SK-N-SH (cell line): ENCODE measurements at regions not wholly inside any gene's neighbourhood (a gene's known extent, or its start where the extent isn't known, plus 50 kb on each side); places are given as distances from the start of the nearest gene placed in this dataset.
A peak's percentile ranks its signal among the peaks of the same experiment; 100 is the strongest.
"Not testable (repeated sequence)": the region's sequence is repeated elsewhere in the genome, so short reads cannot be mapped to it uniquely, and the experiment has no call there.

Experiments used
- CTCF ChIA-PET: fragments of 300-600, 350-600 bp; formaldehyde crosslinking; extraction: SDS; loops from one replicate; lab custom pipeline; 2021; lab: Yijun Ruan, JAX
- POLR2A ChIA-PET: fragments of 350-600 bp; sonication (Branson Sonifier 250); formaldehyde crosslinking; extraction: SDS; loops from one replicate; lab custom pipeline; 2020; ENCODE audit warnings: antibody characterized with exemption, inconsistent platforms; lab: Yijun Ruan, JAX
- DNase-seq: peaks from one replicate; pipeline ENCODE4 v3.0.0; 2012
- H2AFZ ChIP-seq: fragments of 200-600 bp; sonication (generic); 2 replicates; pipeline ENCODE4 v1.8.1; 2016; ENCODE audit warnings: antibody characterized with exemption, mild to moderate bottlenecking, low read depth
- H3F3A ChIP-seq: fragments of 200-600 bp; sonication (generic); replicated peaks from 2 replicates; pipeline ENCODE3; 2016; ENCODE audit warnings: antibody characterized with exemption, mild to moderate bottlenecking; ENCODE audit not compliant: insufficient read depth
- H3K27ac ChIP-seq, 2 experiments: fragments of 200-500 bp in 1 of 2; fragments of 200-600 bp in 1 of 2; sonication (Bioruptor generic) in 1 of 2; sonication (generic), shearing (Covaris generic) in 1 of 2; 2 replicates each; pipeline versions ENCODE4 v1.5.1 to v1.6.1; 2014 to 2016; ENCODE audit warnings: low read depth in 2 of 2, inconsistent platforms in 1 of 2, low read length in 1 of 2, mild to moderate bottlenecking in 1 of 2, mixed read lengths in 1 of 2
- H3K27me3 ChIP-seq: fragments of 200-600 bp; sonication (generic), shearing (Covaris generic); 2 replicates; pipeline ENCODE4 v1.6.1; 2016; ENCODE audit warnings: mixed run types; ENCODE audit not compliant: insufficient read depth
- H3K36me3 ChIP-seq, 2 experiments: fragments of 200-500 bp in 1 of 2; fragments of 200-600 bp in 1 of 2; sonication (Bioruptor generic) in 1 of 2; sonication (generic) in 1 of 2; replicated peaks in 1 of 2; 2 replicates each; pipeline versions ENCODE3 to v1.5.1; 2014 to 2016; ENCODE audit warnings: low read length in 1 of 2, mild to moderate bottlenecking in 1 of 2; ENCODE audit not compliant: insufficient read depth in 2 of 2, control insufficient read depth in 1 of 2
- H3K4me1 ChIP-seq, 2 experiments: fragments of 200-500 bp in 1 of 2; fragments of 200-600 bp in 1 of 2; sonication (Bioruptor generic) in 1 of 2; sonication (generic), shearing (Covaris generic) in 1 of 2; 2 replicates each; pipeline versions ENCODE4 v1.5.1 to v1.6.1; 2014 to 2016; ENCODE audit warnings: low read depth in 1 of 2, low read length in 1 of 2, mixed run types in 1 of 2; ENCODE audit not compliant: insufficient read depth in 2 of 2, control insufficient read depth in 1 of 2
- H3K4me2 ChIP-seq: fragments of 200-600 bp; sonication (generic), shearing (Covaris generic); 2 replicates; pipeline ENCODE4 v1.6.1; 2017; ENCODE audit warnings: mixed run types
- H3K4me3 ChIP-seq, 2 experiments: fragments of 200-500 bp in 1 of 2; fragments of 200-600 bp in 1 of 2; sonication (Bioruptor generic) in 1 of 2; sonication (generic), shearing (Covaris generic) in 1 of 2; 2 replicates each; pipeline versions ENCODE4 v1.5.1 to v1.8.1; 2014 to 2016; ENCODE audit warnings: low read depth in 2 of 2, inconsistent platforms in 1 of 2, low read length in 1 of 2, mild to moderate bottlenecking in 1 of 2, mixed read lengths in 1 of 2, moderate library complexity in 1 of 2
- H3K79me2 ChIP-seq: fragments of 200-600 bp; sonication (generic); 2 replicates; pipeline ENCODE4 v1.8.1; 2017; ENCODE audit warnings: mild to moderate bottlenecking; ENCODE audit not compliant: insufficient read depth
- H3K9ac ChIP-seq: fragments of 200-600 bp; sonication (generic); 2 replicates; pipeline ENCODE4 v1.6.1; 2017; ENCODE audit warnings: mixed run types
- H3K9me2 ChIP-seq: fragments of 200-600 bp; sonication (generic); 2 replicates; pipeline ENCODE4 v1.6.1; 2017; ENCODE audit warnings: mixed run types
- H3K9me3 ChIP-seq: fragments of 200-600 bp; sonication (generic); 2 replicates; pipeline ENCODE4 v1.6.1; 2017; ENCODE audit warnings: mixed run types, mild to moderate bottlenecking, moderate library complexity
- H4K20me1 ChIP-seq: fragments of 200-600 bp; sonication (generic); 2 replicates; pipeline ENCODE4 v1.6.1; 2017; ENCODE audit warnings: mild to moderate bottlenecking, mixed run types; ENCODE audit not compliant: insufficient read depth
- CHD2 ChIP-seq: fragments of 150-350 bp; IDR thresholded peaks from 2 replicates; pipeline ENCODE4 v1.6.1; 2018; ENCODE audit warnings: low read length; ENCODE audit not compliant: partially characterized antibody
- EP300 ChIP-seq, 2 experiments: IDR thresholded peaks; 2 replicates each; pipeline versions ENCODE4 v1.4.0 to v1.6.1; 2012; ENCODE audit warnings: borderline replicate concordance in 1 of 2, low read depth in 1 of 2, low read length in 1 of 2
- GATA2 ChIP-seq: sonication (generic); formaldehyde crosslinking; IDR thresholded peaks from 2 replicates; pipeline ENCODE4 v1.5.0; 2020; ENCODE audit warnings: mild to moderate bottlenecking, missing genetic modification reagents
- MXI1 ChIP-seq: IDR thresholded peaks from 2 replicates; pipeline ENCODE4 v1.6.1; 2012; ENCODE audit warnings: mild to moderate bottlenecking, low read depth, low read length, improper control_type of control experiment
- NRF1 ChIP-seq: IDR thresholded peaks from 2 replicates; pipeline ENCODE4 v1.6.1; 2012; ENCODE audit warnings: low read depth, mild to moderate bottlenecking, low read length
- POLR2AphosphoS5 ChIP-seq: IDR thresholded peaks from 2 replicates; pipeline ENCODE4 v1.6.1; 2012; ENCODE audit warnings: low read depth, low read length
- RCOR1 ChIP-seq: fragments of 150-350 bp; IDR thresholded peaks from 2 replicates; pipeline ENCODE4 v1.6.1; 2017; ENCODE audit warnings: antibody characterized with exemption, low read length
- TCF12 ChIP-seq: IDR thresholded peaks from 2 replicates; pipeline ENCODE4 v1.4.0; 2012
- WGBS: methylation state at CpG from one replicate; pipeline ENCODE4 v1.1.6; 2017; ENCODE audit warnings: low lambda C conversion rate; 5-methylcytosine and 5-hydroxymethylcytosine counted together
- TF ChIP-seq, protein P1 (sequence below): IDR thresholded peaks from 2 replicates; pipeline ENCODE4 v1.6.1; 2012; ENCODE audit warnings: mild to moderate bottlenecking, low read depth, low read length, moderate library complexity

DNA sequence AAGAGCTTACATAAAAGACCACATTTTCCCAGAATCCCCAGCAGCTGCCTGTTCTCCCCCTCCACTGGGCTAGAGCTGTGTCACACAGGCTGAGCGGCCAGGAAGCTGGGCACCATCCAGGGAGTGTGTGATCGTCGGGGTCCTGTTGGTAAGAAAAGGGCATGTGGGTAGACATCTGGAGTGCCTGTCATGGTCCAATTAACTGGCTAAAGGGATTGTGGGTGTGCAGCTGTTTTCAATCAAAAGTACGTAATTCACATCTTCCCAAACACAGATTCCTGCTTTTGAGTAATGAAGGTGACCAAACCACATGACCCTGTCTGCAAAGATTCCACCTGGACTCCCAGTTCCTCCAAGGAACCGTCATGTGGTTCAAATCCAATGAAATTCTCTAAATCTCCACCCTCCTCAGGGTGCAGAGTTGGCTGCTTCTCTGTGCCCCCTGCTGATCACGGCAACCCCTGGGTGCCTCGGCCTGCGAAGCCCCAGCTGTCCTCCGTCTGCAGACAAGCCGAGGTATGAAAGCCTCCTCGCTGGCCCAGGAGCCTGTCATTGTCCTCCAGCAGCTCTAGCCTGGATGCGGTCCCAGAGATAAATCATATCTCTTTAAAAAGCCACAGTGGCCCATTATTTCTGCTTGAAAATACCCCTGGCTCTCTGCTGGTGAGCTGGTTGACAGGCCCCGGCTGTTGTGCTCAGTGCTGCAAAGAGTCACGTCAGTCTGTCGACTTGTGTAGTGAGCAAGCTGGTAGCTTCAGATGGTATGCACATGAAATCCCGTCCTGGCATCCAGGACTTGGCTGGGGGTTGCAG is 172.9 kb upstream of the SULF2 start:
- H3F3A ChIP-seq, H3K9me2 ChIP-seq, H3K9ac ChIP-seq, POLR2A ChIA-PET, H3K4me3 ChIP-seq, H2AFZ ChIP-seq, H3K4me2 ChIP-seq, H3K9me3 ChIP-seq, H3K27me3 ChIP-seq, H3K36me3 ChIP-seq, H3K79me2 ChIP-seq, H4K20me1 ChIP-seq: not testable (repeated sequence)
- CTCF ChIA-PET = interaction anchor here (0.7 to 3.9 kb wide), 7 partner anchors 10 to 662 kb away, joined by 3 to 16 read pairs (median 4); no protein-coding TSS in a partner anchor
- peak; percentile 27 for TF ChIP-seq CHD2
- TF ChIP-seq GATA2 (CRISPR knock-in tag) = peak; percentile 32; the same call in 1 of the 2 replicates
- peak; percentile 27 for TF ChIP-seq RCOR1
- peak; percentile 61; the same call in 1 of the 2 replicates for TF ChIP-seq MXI1
- peak in 1 of 2 experiments; percentile 40; a peak in 1 of 4 replicates for TF ChIP-seq EP300 (IDR thresholded peaks at IDR 0.05; ENCODE audit: borderline replicate concordance in 1 of 2, low read depth in 1 of 2, low read length in 1 of 2)
- TF ChIP-seq POLR2AphosphoS5 = peak; percentile 24; the same call in 1 of the 2 replicates
- peak; percentile 42; the same call in 1 of the 2 replicates for TF ChIP-seq TCF12
- 8% methylated on average over 14 of the region's 16 CpGs for WGBS
- Histone ChIP-seq H3K27ac (peak overlapping the region in 1 of 2 experiments; percentile 98; a peak in 2 of 4 replicates), H3K4me1 (peaks cover 0 to 50% of the 10 kb centered on the region in 2 experiments; a peak in 2 of 4 replicates)
- DNase-seq = peak; percentile 82

DNA sequence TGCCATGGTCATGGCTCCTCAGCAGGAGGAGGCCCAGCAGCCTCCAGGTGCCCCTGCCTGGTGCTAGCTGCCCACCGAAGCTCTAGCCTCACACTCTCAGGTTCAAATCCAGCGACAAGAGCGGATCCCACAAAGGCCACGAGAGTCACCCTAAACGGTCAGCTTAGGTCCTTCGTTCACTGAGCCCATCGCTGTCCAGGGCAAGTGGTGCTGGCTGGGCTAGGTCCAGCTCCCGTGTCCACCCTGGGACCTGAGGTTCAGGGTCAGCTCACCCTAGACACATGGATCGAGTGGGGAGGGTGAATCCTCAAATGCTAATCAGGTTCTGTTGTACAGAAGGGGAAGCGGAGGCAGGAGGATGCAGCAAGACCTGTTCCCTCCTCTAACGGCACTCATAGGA is 171.9 kb upstream of the SULF2 start:
- no peaks in the 10 kb centered on the region for H3K79me2 ChIP-seq
- DNase-seq = no peak
- WGBS = 72% methylated on average over 11 of the region's 11 CpGs
- CTCF ChIA-PET = interaction anchor here (1.1 to 3.9 kb wide), 5 partner anchors 9 to 663 kb away, joined by 3 to 16 read pairs (median 6); no protein-coding TSS in a partner anchor
- H4K20me1 ChIP-seq = no peaks in the 10 kb centered on the region
- H2AFZ ChIP-seq = no peak overlapping the region
- H3K4me3 ChIP-seq = no peak overlapping the region
- H3F3A ChIP-seq = no peaks in the 10 kb centered on the region
- H3K9me3 ChIP-seq = no peaks in the 10 kb centered on the region
- no peak overlapping the region for H3K4me2 ChIP-seq
- no peaks in the 10 kb centered on the region for H3K9me2 ChIP-seq
- H3K27me3 ChIP-seq = no peaks in the 10 kb centered on the region
- H3K27ac ChIP-seq = peak overlapping the region in 1 of 2 experiments; percentile 98; a peak in 2 of 4 replicates
- no peak overlapping the region for H3K9ac ChIP-seq
- no peaks in the 10 kb centered on the region for H3K36me3 ChIP-seq
- TF ChIP-seq, protein P1, sequence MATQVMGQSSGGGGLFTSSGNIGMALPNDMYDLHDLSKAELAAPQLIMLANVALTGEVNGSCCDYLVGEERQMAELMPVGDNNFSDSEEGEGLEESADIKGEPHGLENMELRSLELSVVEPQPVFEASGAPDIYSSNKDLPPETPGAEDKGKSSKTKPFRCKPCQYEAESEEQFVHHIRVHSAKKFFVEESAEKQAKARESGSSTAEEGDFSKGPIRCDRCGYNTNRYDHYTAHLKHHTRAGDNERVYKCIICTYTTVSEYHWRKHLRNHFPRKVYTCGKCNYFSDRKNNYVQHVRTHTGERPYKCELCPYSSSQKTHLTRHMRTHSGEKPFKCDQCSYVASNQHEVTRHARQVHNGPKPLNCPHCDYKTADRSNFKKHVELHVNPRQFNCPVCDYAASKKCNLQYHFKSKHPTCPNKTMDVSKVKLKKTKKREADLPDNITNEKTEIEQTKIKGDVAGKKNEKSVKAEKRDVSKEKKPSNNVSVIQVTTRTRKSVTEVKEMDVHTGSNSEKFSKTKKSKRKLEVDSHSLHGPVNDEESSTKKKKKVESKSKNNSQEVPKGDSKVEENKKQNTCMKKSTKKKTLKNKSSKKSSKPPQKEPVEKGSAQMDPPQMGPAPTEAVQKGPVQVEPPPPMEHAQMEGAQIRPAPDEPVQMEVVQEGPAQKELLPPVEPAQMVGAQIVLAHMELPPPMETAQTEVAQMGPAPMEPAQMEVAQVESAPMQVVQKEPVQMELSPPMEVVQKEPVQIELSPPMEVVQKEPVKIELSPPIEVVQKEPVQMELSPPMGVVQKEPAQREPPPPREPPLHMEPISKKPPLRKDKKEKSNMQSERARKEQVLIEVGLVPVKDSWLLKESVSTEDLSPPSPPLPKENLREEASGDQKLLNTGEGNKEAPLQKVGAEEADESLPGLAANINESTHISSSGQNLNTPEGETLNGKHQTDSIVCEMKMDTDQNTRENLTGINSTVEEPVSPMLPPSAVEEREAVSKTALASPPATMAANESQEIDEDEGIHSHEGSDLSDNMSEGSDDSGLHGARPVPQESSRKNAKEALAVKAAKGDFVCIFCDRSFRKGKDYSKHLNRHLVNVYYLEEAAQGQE = peak; percentile 76
- no peak for TF ChIP-seq NRF1
- peaks cover 0 to 40% of the 10 kb centered on the region in 2 experiments; a peak in 1 of 4 replicates for H3K4me1 ChIP-seq
- POLR2A ChIA-PET = no interaction called here
